NCI-H2171 (cell line): ENCODE measurements at regions not wholly inside any gene's neighbourhood (a gene's known extent, or its start where the extent isn't known, plus 50 kb on each side); places are given as distances from the start of the nearest gene placed in this dataset.
"Not testable (repeated sequence)": the region's sequence is repeated elsewhere in the genome, so short reads cannot be mapped to it uniquely, and the experiment has no call there.

Source experiments
- DNase-seq: peaks from one replicate; lab custom pipeline; 2025; lab: John Stamatoyannopoulos, UW

- DNase-seq, result no peak
Measured at GRCh38 chr9:7342229-7342628, 457.3 kb downstream of the DMAC1 start.

GRCh38 chr9:7341571-7341970 lies 458.0 kb downstream of the DMAC1 start:
- DNase-seq, result no peak

GRCh38 chr9:7340451-7340850 lies 459.1 kb downstream of the DMAC1 start:
- DNase-seq, result no peak

GRCh38 chr9:7338586-7339281 lies 460.8 kb downstream of the DMAC1 start:
- DNase-seq, result no peak

GRCh38 chr9:7336356-7337065 lies 463.1 kb downstream of the DMAC1 start:
- no peak for DNase-seq

- DNase-seq, result no peak
Measured at GRCh38 chr9:7333719-7334118, 465.9 kb downstream of the DMAC1 start.

- DNase-seq, result no peak
Measured at GRCh38 chr9:7332780-7333179, 466.8 kb downstream of the DMAC1 start.

GRCh38 chr9:7328453-7328852 lies 471.1 kb downstream of the DMAC1 start:
- no peak for DNase-seq

GRCh38 chr9:7325995-7326394 lies 473.6 kb downstream of the DMAC1 start:
- DNase-seq, result no peak

- DNase-seq, result no peak
Measured at GRCh38 chr9:7324152-7324598, 475.4 kb downstream of the DMAC1 start.

- no peak for DNase-seq
Measured at GRCh38 chr9:7320841-7321240, 478.7 kb downstream of the DMAC1 start.

- DNase-seq, result no peak
Measured at GRCh38 chr9:7320139-7320538, 479.4 kb downstream of the DMAC1 start.

GRCh38 chr9:7318920-7319319 lies 480.7 kb downstream of the DMAC1 start:
- DNase-seq, result no peak

- no peak for DNase-seq
Measured at GRCh38 chr9:7316967-7317366, 482.6 kb downstream of the DMAC1 start.

- DNase-seq, result no peak
Measured at GRCh38 chr9:7316166-7316795, 483.3 kb downstream of the DMAC1 start.

GRCh38 chr9:7315746-7316145 lies 483.8 kb downstream of the DMAC1 start:
- DNase-seq, result no peak

GRCh38 chr9:7315116-7315515 lies 484.5 kb downstream of the DMAC1 start:
- no peak for DNase-seq

- no peak for DNase-seq
Measured at GRCh38 chr9:7313389-7313788, 486.2 kb downstream of the DMAC1 start.

- not testable (repeated sequence) for DNase-seq
Measured at GRCh38 chr9:7309051-7309450, 490.5 kb downstream of the DMAC1 start.

- no peak for DNase-seq
Measured at GRCh38 chr9:7305677-7306076, 493.9 kb downstream of the DMAC1 start.

GRCh38 chr9:7304627-7304995 lies 495.0 kb downstream of the DMAC1 start:
- DNase-seq, result no peak

GRCh38 chr9:7303907-7304626 lies 495.5 kb downstream of the DMAC1 start:
- no peak for DNase-seq

- no peak for DNase-seq
Measured at GRCh38 chr9:7300484-7300883, 499.1 kb downstream of the DMAC1 start.
